VCaP (cell line): ENCODE measurements at regions not wholly inside any gene's neighbourhood (a gene's known extent, or its start where the extent isn't known, plus 50 kb on each side); places are given as distances from the start of the nearest gene placed in this dataset.

ENCODE experiments used
- H3K27ac ChIP-seq: fragments of 450-650 bp; 2 replicates; pipeline ENCODE4 v1.5.1; 2017
- TF ChIP-seq, protein P1 (sequence below): fragments of 450-650 bp; conservative IDR thresholded peaks from 2 replicates; pipeline ENCODE4 v1.5.1; 2017; ENCODE audit warnings: mild to moderate bottlenecking, moderate library complexity

- TF ChIP-seq, protein P1, sequence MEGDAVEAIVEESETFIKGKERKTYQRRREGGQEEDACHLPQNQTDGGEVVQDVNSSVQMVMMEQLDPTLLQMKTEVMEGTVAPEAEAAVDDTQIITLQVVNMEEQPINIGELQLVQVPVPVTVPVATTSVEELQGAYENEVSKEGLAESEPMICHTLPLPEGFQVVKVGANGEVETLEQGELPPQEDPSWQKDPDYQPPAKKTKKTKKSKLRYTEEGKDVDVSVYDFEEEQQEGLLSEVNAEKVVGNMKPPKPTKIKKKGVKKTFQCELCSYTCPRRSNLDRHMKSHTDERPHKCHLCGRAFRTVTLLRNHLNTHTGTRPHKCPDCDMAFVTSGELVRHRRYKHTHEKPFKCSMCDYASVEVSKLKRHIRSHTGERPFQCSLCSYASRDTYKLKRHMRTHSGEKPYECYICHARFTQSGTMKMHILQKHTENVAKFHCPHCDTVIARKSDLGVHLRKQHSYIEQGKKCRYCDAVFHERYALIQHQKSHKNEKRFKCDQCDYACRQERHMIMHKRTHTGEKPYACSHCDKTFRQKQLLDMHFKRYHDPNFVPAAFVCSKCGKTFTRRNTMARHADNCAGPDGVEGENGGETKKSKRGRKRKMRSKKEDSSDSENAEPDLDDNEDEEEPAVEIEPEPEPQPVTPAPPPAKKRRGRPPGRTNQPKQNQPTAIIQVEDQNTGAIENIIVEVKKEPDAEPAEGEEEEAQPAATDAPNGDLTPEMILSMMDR = no peak
These were observed 217.1 kb downstream of the IPMK start for GRCh38 chr10:58050575-58050974.

GRCh38 chr10:58048936-58049335 is 218.8 kb downstream of the IPMK start:
- TF ChIP-seq, protein P1 = no peak
- no peak overlapping the region for H3K27ac ChIP-seq

More at GRCh38 chr10:58050575-58050974, 217.1 kb downstream of the IPMK start:
- H3K27ac ChIP-seq = no peak overlapping the region

GRCh38 chr10:58044072-58044471 is 223.6 kb downstream of the IPMK start:
- TF ChIP-seq, protein P1 = no peak
- no peak overlapping the region for H3K27ac ChIP-seq

DNA sequence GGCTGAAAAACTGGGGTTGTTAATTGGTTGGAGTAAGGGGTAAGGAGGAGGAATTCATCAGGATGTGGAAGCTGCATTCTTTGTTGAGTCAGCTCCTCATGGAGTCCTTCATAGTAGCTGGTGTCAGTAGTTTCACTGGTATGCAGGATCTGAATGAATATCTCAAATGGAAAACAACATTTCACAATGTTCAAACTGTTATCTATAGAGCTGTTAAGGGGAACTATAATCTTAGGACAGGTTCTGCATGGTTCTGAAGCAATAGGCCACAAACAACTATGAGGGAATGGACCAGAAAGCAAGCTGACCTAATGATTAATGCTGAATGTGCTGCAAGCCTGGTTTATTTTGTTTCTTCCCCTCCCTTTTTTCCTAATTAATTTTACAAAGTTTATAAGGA is 225.8 kb downstream of the IPMK start:
- TF ChIP-seq, protein P1 = no peak
- no peak overlapping the region for H3K27ac ChIP-seq

DNA sequence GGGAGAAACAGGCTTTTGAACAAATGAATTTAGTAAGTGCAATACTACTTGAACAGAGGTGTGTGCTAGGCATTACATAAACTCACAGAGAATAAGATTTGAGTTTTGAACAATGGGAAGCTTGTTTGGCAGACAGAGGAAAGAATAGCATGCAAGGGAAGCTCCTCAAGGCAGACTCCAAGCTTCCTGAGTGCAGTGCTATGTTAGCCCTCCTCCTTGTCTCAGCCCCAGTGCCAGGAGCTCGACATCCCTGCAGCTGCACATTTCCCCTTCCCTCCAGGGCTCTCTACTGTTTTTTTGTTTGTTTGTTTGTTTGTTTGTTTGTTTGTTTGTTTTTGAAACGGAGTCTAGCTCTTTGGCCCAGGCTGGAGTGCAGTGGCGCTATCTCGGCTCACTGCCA is 237.5 kb downstream of the IPMK start:
- H3K27ac ChIP-seq = no peak overlapping the region
- TF ChIP-seq, protein P1 = no peak

GRCh38 chr10:58028597-58029366 is 238.9 kb downstream of the IPMK start:
- TF ChIP-seq, protein P1 = no peak
- no peak overlapping the region for H3K27ac ChIP-seq

GRCh38 chr10:58027426-58027825 is 240.3 kb downstream of the IPMK start:
- no peak overlapping the region for H3K27ac ChIP-seq
- TF ChIP-seq, protein P1 = no peak
